ENCODE measurements at regions not wholly inside any gene's neighbourhood (a gene's known extent, or its start where the extent isn't known, plus 50 kb on each side); places are given as distances from the start of the nearest gene placed in this dataset.

DNA sequence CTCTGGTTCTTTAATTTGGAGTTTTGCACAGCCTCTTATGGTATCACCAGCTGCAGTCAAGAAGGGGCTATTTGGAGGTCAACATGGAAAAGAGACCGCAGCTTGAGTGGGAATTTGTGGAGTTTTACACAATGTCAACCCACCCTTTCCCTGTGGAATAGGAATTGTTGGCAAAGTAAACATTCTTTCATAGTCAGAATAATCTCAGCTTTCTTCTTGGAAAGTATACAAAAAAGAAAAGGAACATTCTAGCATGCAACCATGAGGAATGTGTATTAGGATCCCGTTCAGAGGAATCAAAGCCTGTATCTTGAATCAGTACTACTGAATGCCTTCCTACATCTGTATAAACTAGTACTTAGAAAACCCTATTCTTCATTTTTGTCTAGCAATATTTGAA is 107.6 kb downstream of the LURAP1L start:
- DNase-seq (ENCODE audit: low spot score) = no peak
- CTCF ChIA-PET = no interaction called here
- Histone ChIP-seq H3K4me1 (ENCODE audit: insufficient read depth, low read length, poor library complexity, severe bottlenecking) (peaks cover 40% of the 10 kb centered on the region), H3K4me3 (ENCODE audit: low read depth, low read length, poor library complexity, severe bottlenecking) (no peak overlapping the region), H3K27ac (ENCODE audit: low read depth, low read length, poor library complexity, severe bottlenecking) (no peak overlapping the region), H3K36me3 (ENCODE audit: insufficient read depth, low read length, poor library complexity, severe bottlenecking) (no peaks in the 10 kb centered on the region), H3K27me3 (replicated peaks; ENCODE audit: insufficient read depth, low read depth, low read length, poor library complexity) (no peaks in the 10 kb centered on the region), H3K9me3 (ENCODE audit: low read depth, low read length, poor library complexity, severe bottlenecking) (no peaks in the 10 kb centered on the region)
- no TSS peak for BruUV-seq (replicated peaks)
- TF ChIP-seq, protein P1, sequence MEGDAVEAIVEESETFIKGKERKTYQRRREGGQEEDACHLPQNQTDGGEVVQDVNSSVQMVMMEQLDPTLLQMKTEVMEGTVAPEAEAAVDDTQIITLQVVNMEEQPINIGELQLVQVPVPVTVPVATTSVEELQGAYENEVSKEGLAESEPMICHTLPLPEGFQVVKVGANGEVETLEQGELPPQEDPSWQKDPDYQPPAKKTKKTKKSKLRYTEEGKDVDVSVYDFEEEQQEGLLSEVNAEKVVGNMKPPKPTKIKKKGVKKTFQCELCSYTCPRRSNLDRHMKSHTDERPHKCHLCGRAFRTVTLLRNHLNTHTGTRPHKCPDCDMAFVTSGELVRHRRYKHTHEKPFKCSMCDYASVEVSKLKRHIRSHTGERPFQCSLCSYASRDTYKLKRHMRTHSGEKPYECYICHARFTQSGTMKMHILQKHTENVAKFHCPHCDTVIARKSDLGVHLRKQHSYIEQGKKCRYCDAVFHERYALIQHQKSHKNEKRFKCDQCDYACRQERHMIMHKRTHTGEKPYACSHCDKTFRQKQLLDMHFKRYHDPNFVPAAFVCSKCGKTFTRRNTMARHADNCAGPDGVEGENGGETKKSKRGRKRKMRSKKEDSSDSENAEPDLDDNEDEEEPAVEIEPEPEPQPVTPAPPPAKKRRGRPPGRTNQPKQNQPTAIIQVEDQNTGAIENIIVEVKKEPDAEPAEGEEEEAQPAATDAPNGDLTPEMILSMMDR (conservative IDR thresholded peaks at IDR 0.05; ENCODE audit: low read depth, low read length) = no peak
- no peak for TF ChIP-seq EZH2 (IDR thresholded peaks at IDR 0.05; ENCODE audit: borderline replicate concordance, low read depth, low read length, poor library complexity, severe bottlenecking)
- POLR2A ChIA-PET (ENCODE audit: low non-redundant PET) = no interaction called here
- intact Hi-C loops (cut with micrococcal nuclease; ENCODE audit: unreplicated experiment) = loop anchor here (10.0 kb wide), 1 partner anchor 202 kb away; no protein-coding TSS in a partner anchor

DNA sequence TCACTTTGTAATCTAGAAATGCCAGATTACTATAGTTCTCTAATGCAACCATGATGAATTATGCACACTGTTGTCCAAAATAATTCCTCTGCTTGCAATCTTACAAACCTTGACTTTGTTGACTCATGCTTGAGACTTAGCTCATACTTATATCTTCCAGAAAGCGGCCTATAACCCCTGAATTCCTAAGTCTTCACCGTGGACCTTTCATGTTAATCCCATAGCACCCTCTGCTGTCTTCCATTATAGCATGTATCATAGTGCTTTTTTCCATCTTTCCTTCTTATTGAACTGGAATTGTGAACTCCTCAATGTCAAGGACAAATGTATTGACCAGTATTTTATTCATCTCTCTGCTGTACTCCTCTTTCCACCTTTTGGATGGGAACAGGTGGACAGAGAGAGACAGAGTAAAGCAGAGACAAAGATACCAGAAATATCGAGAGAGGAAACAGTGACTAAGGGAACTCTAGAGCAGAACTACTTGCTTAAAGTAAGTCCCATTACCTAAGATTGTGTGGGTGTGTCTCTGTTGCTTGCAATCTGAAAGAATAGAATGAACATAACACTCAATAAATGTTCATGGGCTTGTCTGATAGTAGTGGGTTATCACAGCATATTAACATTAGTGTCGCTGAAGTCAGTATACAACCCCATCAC is 110.0 kb downstream of the LURAP1L start:
- BruUV-seq (replicated peaks) = no TSS peak
- TF ChIP-seq, protein P1 (conservative IDR thresholded peaks at IDR 0.05; ENCODE audit: low read depth, low read length) = peak; percentile 71
- no peak for TF ChIP-seq EZH2 (IDR thresholded peaks at IDR 0.05; ENCODE audit: borderline replicate concordance, low read depth, low read length, poor library complexity, severe bottlenecking)
- H3K9me3 ChIP-seq (ENCODE audit: low read depth, low read length, poor library complexity, severe bottlenecking) = no peaks in the 10 kb centered on the region
- ChIA-PET CTCF (interaction anchor here (0.8 to 1.7 kb wide), 4 partner anchors 109 to 166 kb away, joined by 5 to 9 read pairs (median 8); no protein-coding TSS in a partner anchor), POLR2A (ENCODE audit: low non-redundant PET) (interaction anchor here (0.8 kb wide), 1 partner anchor 147 kb away, joined by 6 read pairs; no protein-coding TSS in a partner anchor)
- H3K36me3 ChIP-seq (ENCODE audit: insufficient read depth, low read length, poor library complexity, severe bottlenecking) = no peaks in the 10 kb centered on the region
- no peak overlapping the region for H3K4me3 ChIP-seq (ENCODE audit: low read depth, low read length, poor library complexity, severe bottlenecking)
- peak; percentile 71 for DNase-seq (ENCODE audit: low spot score)
- H3K4me1 ChIP-seq (ENCODE audit: insufficient read depth, low read length, poor library complexity, severe bottlenecking) = peaks cover 22% of the 10 kb centered on the region
- H3K27ac ChIP-seq (ENCODE audit: low read depth, low read length, poor library complexity, severe bottlenecking) = no peak overlapping the region
- intact Hi-C loops (cut with micrococcal nuclease; ENCODE audit: unreplicated experiment) = loop anchor here (2.0 to 10.0 kb wide), 3 partner anchors 108 to 200 kb away; no protein-coding TSS in a partner anchor
- no peaks in the 10 kb centered on the region for H3K27me3 ChIP-seq (replicated peaks; ENCODE audit: insufficient read depth, low read depth, low read length, poor library complexity)

DNA sequence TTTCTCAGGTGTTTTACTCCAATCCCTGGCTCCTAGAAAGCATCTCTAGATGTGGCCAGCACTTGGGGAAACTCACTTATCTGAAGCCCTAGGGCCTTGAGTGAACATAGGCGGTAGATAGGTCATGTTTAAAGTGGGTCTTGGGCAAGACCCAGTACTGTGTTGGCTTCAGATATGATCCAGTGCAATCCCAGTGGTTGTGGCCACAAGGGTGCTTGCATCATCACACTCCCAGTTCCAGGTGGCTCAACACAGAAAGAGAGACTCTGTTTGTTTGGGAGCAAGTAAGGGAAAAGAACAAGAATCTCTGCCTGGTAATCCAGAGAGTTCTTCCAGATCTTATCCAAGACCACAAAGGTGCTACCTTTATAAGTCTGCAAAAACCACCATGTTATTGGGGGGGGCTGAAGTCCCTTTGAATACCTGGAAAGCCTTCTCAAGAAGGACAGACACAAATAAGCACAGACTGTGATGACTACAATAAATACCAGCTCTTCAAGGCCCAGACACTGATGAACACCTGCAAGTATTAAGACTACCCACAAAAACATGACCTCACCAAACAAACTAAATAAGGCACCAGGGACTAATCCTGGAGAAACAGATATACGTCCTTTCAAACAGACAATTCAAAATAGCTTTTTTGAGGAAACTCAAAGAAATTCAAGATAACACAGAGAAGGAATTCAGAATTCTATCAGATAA is 114.7 kb downstream of the LURAP1L start:
- H3K4me1 ChIP-seq (ENCODE audit: insufficient read depth, low read length, poor library complexity, severe bottlenecking) = peaks cover 7% of the 10 kb centered on the region
- H3K36me3 ChIP-seq (ENCODE audit: insufficient read depth, low read length, poor library complexity, severe bottlenecking) = no peaks in the 10 kb centered on the region
- no peaks in the 10 kb centered on the region for H3K9me3 ChIP-seq (ENCODE audit: low read depth, low read length, poor library complexity, severe bottlenecking)
- intact Hi-C loops (cut with micrococcal nuclease; ENCODE audit: unreplicated experiment) = loop anchor here (10.0 kb wide), 1 partner anchor 195 kb away; no protein-coding TSS in a partner anchor
- ChIA-PET CTCF (no interaction called here), POLR2A (ENCODE audit: low non-redundant PET) (no interaction called here)
- H3K27ac ChIP-seq (ENCODE audit: low read depth, low read length, poor library complexity, severe bottlenecking) = no peak overlapping the region
- no TSS peak for BruUV-seq (replicated peaks)
- TF ChIP-seq EZH2 (IDR thresholded peaks at IDR 0.05; ENCODE audit: borderline replicate concordance, low read depth, low read length, poor library complexity, severe bottlenecking) = no peak
- TF ChIP-seq, protein P1 (conservative IDR thresholded peaks at IDR 0.05; ENCODE audit: low read depth, low read length) = no peak
- H3K27me3 ChIP-seq (replicated peaks; ENCODE audit: insufficient read depth, low read depth, low read length, poor library complexity) = no peaks in the 10 kb centered on the region
- DNase-seq (ENCODE audit: low spot score) = no peak
- H3K4me3 ChIP-seq (ENCODE audit: low read depth, low read length, poor library complexity, severe bottlenecking) = no peak overlapping the region

All from A673 (cell line).